ENCODE measurements at regions not wholly inside any gene's neighbourhood (a gene's known extent, or its start where the extent isn't known, plus 50 kb on each side); places are given as distances from the start of the nearest gene placed in this dataset.

DNA sequence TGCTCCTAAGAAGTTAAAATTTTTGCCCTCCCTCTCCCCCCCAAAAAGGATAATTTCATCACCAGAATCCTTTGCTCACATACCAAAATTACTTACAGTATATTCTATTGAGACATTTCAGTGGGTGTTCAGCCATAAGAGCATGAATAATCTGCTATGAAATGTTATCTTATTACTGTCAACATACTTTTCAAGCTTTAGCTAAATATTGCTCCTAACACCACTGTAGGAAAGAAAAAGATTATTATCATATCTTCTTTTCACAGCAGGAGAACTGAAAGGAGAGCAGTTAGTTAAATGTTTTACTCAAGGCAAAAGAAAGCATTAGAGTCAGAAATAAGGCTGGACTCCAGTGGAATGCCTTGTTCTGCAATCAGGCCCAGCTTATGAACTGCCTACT is 231.0 kb upstream of the GYPA start:
- no peak for TF ChIP-seq EP300 (IDR thresholded peaks at IDR 0.05)
- TF ChIP-seq, protein P1, sequence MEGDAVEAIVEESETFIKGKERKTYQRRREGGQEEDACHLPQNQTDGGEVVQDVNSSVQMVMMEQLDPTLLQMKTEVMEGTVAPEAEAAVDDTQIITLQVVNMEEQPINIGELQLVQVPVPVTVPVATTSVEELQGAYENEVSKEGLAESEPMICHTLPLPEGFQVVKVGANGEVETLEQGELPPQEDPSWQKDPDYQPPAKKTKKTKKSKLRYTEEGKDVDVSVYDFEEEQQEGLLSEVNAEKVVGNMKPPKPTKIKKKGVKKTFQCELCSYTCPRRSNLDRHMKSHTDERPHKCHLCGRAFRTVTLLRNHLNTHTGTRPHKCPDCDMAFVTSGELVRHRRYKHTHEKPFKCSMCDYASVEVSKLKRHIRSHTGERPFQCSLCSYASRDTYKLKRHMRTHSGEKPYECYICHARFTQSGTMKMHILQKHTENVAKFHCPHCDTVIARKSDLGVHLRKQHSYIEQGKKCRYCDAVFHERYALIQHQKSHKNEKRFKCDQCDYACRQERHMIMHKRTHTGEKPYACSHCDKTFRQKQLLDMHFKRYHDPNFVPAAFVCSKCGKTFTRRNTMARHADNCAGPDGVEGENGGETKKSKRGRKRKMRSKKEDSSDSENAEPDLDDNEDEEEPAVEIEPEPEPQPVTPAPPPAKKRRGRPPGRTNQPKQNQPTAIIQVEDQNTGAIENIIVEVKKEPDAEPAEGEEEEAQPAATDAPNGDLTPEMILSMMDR (IDR thresholded peaks at IDR 0.05) = no peak
- no peak for TF ChIP-seq POLR2A (IDR thresholded peaks at IDR 0.05)

Data from ovary (tissue), 3 donors.